HG03342 (cell line): ENCODE measurements at regions not wholly inside any gene's neighbourhood (a gene's known extent, or its start where the extent isn't known, plus 50 kb on each side); places are given as distances from the start of the nearest gene placed in this dataset.

Experiments used
- ATAC-seq: cut with Tn5 transposase; IDR thresholded peaks from one replicate; pipeline ENCODE4 v1.9.1; 2021; ENCODE audit warnings: mild to moderate bottlenecking, moderate library complexity; ENCODE audit not compliant: unreplicated experiment

- ATAC-seq, result no peak
These were observed 157.6 kb downstream of the TDRD15 start for GRCh38 chr2:21281384-21281783.

DNA sequence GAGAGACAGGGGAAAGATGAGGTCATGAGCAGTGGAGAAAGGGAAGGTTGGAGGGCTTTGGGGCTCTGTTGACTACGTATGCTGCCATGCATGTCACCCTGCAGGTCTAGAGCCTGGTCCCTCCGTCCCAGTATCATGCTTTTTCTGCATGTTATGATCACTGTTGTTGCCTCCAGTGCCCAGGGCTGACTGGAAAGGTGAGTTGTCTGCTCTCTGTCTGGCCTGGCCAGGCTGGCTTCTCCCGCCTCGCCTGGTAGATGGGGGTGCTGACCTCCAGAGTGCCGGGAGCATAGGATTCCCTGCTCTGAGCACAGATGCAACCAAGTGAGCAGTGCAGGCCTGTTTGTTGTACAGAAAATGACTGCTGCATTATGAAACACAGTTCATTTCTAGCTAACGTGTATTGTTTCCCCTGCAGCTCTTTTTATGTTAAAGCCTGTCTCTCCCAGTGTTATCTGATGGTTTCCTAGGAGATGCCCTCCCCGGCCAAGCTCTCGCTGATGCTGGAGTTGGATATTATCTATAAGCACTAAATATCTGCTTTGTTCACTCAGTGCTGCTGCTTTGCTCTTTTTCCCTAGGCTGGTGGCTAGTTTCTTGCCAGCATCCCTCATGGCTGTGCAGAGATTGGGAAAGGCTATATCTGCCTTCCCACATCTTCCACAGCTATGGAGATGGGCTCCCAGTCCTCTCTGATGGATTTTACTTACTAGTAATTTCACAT lies 158.2 kb downstream of the TDRD15 start:
- ATAC-seq, result no peak

DNA sequence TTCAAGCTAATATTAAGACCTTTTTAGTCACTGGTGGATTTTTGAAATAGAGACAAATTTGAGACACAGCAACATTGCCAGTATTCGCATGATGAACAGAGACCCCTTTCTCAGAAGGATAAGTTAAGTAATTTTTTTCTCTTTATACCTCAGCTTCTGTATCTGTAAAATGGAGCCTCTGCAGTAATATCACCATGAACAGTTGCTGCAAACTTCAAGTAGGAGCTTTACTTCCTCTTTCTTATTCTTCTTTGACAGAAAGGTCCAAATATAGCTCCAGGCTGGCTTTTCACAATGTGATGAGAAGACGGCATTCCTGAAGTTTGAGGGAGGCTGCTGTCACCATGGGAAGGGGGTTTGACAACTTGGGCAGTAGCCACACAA lies 158.7 kb downstream of the TDRD15 start:
- ATAC-seq, result no peak

GRCh38 chr2:21288299-21288698 lies 164.5 kb downstream of the TDRD15 start:
- no peak for ATAC-seq

- ATAC-seq, result no peak
These were observed 165.2 kb downstream of the TDRD15 start for GRCh38 chr2:21288739-21289520.

DNA sequence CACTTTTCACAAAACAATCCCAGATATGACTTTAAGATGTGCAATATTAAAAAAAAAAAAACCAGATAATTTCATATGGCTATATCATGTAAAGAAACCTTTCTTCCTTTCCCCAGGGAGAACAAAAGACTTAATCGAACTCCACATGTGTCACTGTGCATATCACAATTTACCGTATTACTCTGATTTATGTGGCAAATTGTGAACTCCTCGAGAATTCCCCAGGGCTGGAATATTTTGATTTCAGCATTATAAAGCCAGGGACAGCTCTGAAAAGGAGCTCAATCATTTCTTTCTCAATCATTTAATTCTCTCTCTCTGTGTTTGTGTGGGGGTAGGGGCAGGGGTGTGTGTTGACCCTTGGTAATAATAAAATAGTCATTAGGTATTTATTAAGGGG lies 165.8 kb downstream of the TDRD15 start:
- ATAC-seq, result no peak

DNA sequence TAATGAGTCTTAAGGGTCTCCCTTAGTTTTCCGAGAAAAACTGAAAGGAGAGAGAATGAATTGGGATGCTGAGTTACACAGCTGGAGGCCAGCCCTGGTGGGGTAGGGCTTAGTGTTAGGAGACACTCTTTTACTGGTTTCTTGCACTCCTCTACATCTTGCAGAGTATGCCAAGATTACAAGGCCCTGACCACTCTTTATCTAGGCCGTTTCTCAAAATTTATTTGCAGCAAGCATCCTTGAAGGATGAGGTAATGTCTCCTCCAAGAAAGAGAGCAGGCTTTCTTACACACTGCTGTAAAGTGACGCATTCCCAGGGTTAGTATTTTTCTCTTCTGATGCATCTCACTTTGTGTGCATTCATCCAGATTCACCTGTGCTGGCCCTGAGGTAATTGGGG lies 166.2 kb downstream of the TDRD15 start:
- no peak for ATAC-seq

- ATAC-seq, result no peak
These were observed 167.7 kb downstream of the TDRD15 start for GRCh38 chr2:21291426-21291825.

DNA sequence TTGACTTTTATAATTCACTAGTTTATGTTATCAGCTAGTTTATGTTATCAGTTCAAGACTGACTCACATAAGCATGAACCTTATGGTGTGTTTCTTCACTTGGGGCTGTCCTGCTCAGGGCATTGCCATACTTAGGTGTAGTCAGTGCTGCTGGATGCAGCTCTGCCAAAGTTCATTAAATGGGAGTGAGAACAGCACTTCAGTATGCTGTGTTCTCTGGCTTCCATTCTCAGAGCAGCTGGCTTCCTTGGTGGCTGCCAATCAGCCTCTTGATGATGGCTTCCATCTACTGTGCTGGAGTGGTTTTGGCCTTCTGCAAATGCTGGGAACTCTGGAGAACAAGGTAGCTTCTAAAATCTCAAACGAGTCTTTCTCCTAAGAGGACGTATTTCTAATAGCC lies 170.7 kb downstream of the TDRD15 start:
- no peak for ATAC-seq

GRCh38 chr2:21299411-21299810 lies 175.6 kb downstream of the TDRD15 start:
- ATAC-seq, result no peak

DNA sequence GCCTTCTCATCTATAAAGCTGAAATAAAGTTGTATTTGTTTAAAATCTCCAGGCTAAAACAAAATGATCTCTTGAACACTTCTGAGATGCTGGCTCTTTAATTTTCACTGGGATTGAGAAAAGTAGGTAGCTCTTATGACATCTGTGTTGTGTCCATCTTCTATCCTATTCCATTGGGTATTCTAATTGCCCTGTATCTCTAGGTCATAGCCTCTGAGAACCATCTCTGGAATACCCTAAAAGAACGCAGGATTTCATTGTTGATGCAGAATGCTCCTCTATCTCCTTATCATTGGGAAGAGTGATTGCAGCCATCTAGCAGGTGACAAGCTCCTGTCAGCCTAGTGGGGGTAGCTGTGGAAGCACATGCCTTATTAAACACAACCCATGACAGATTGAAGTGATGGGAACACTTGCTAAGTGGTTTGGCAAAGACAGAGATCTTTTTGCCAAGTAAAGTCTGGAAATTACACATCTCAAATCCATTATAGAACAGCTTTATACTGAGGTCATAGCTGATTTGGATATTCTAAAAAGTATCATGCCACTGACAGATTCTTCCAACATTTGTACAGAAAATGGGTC lies 178.2 kb downstream of the TDRD15 start:
- ATAC-seq, result no peak

- ATAC-seq, result no peak
These were observed 180.1 kb downstream of the TDRD15 start for GRCh38 chr2:21303876-21304275.

GRCh38 chr2:21305581-21305980 lies 181.8 kb downstream of the TDRD15 start:
- no peak for ATAC-seq

GRCh38 chr2:21306235-21306634 lies 182.5 kb downstream of the TDRD15 start:
- ATAC-seq, result no peak

DNA sequence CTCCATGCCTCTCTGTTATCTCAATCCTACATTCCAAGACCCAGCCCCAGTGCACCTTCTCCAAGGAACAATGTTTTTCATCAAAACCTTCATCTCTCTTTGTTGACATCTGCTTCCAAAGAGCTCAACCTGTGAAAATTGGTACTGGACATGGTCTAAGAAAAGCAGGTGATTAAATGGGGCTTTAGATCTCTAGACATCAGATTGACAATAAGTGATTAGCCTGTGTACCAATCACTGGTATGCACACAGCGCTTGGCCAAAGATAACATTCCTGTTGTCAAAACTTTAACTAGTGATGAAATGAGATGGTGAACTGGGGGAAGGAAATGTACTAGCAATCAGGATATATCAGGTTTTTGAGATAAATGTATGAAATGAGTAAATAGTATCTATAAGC lies 183.3 kb downstream of the TDRD15 start:
- no peak for ATAC-seq

- no peak for ATAC-seq
These were observed 186.7 kb downstream of the TDRD15 start for GRCh38 chr2:21310493-21310892.

DNA sequence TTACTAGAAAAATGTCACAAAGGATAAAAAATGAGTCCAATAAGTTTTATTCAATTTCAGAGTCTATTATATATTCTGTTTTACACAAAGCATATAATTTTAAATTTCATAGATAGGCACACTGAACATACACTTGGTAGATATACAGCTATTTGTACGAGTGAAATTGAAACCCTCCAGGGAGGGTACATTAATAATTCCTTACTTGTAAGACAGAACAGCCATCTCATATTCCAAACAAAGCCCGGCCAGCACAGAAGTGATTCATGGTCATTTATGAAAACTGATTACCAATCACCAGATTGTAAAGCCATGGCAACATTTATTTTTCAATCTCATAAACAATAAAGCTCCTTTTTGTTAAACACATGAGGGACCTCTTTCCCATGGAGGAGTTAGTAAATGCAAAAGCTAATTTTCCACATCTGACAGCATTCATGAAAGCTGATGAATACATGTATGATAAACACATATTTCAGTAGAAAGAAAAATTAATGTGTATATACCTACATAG lies 190.6 kb downstream of the TDRD15 start:
- ATAC-seq, result no peak

DNA sequence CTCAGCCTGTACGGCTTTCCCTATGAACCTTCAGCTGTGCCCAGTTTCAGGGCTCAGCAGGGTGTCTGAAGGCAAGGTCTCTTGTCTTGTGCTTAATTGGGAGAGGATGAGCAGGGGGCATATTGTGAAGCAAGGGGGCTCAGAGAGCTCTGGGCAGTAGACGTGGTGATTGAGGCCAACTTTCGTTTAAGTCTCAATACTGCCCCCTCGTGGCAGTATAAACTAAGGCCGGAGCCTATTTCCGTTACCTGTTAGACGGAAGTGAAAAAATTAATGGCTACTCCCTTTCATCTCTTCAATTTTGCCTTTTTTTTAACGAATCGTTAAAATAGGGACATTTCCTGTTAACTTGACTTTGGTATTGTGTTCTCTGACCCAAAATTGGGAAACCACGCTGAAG lies 193.4 kb downstream of the TDRD15 start:
- ATAC-seq, result peak; percentile 88

- ATAC-seq, result no peak
These were observed 194.5 kb downstream of the TDRD15 start for GRCh38 chr2:21318263-21318662.

- no peak for ATAC-seq
These were observed 202.4 kb downstream of the TDRD15 start for GRCh38 chr2:21326152-21326551.

- no peak for ATAC-seq
These were observed 204.4 kb downstream of the TDRD15 start for GRCh38 chr2:21328177-21328576.
